Right atrium auricular region (tissue), 2 donors: ENCODE measurements at regions not wholly inside any gene's neighbourhood (a gene's known extent, or its start where the extent isn't known, plus 50 kb on each side); places are given as distances from the start of the nearest gene placed in this dataset.

Experiments
- DNase-seq: peaks from one replicate; pipeline ENCODE4 v3.0.0-alpha.2; 2019; ENCODE audit warnings: low spot score
- H3K27ac ChIP-seq, 2 donors: fragments of 200-600 bp; sonication (generic); 1 replicate in 1 of 2; 2 replicates in 1 of 2; pipeline ENCODE4 v1.5.1; 2016 to 2019
- H3K27me3 ChIP-seq, 2 donors: fragments of 200-600 bp; sonication (generic); one replicate each; pipeline versions ENCODE4 v1.5.1 to v1.6.0; 2017 to 2019
- H3K36me3 ChIP-seq: fragments of 200-600 bp; sonication (generic); one replicate; pipeline ENCODE4 v1.5.1; 2016
- H3K4me1 ChIP-seq, 2 donors: fragments of 200-600 bp; sonication (generic); one replicate each; pipeline versions ENCODE4 v1.5.1 to v1.6.0; 2017 to 2019
- H3K4me3 ChIP-seq, 2 donors: fragments of 200-600 bp; sonication (generic); 1 replicate in 1 of 2; 2 replicates in 1 of 2; pipeline ENCODE4 v1.5.1; 2017 to 2019; ENCODE audit warnings: mild to moderate bottlenecking in 1 of 2, moderate library complexity in 1 of 2
- H3K9me3 ChIP-seq, 2 donors: fragments of 200-600 bp; sonication (generic); one replicate each; pipeline ENCODE4 v1.5.1; 2019
- CTCF ChIP-seq, 2 donors: fragments of 200-600 bp; sonication (generic); IDR thresholded peaks; one replicate each; pipeline ENCODE4 v1.5.1; 2019; ENCODE audit warnings: antibody characterized with exemption in 2 of 2

DNA sequence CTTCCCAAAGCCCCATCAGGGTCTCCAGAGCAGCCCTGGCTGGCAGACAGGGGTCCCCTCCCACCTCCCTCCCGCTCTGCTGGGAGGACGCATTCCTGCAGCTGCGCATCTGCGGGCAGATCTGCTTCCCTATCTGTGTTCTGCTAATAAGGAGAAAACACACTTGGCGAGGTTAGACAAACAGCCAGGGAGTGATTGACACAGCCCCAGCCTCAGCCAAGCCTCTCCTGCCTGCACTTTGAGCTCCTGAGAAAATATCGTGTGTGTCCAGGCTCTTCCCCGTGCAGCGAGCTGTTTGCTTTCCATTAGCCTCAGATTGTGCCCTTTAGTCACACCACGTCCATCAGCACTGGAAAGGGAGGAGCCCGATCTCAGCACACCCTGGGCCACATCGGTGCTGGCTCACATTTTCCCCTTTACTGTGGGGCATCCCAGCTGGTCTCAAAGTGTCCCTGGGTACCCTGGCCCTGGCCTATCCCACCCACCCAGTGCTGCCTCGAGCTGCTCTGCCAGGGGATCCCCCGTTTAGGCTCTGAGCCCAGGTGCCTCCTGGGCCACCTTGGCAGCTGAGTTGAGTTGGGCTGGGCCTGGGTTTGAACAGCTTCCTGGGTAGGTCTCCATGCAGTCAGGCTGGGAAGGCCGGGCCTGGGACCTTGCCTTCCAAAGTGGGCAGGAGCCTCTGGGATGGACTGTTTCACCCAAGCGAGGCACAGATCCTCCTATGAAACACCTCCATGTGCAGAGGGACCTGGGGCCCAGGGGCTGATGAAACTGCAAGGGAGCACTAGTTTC, 61.1 kb downstream of the BARX1 start:
- no peaks in the 10 kb centered on the region for H3K4me1 ChIP-seq
- no peaks in the 10 kb centered on the region for H3K27me3 ChIP-seq
- DNase-seq = no peak
- H3K27ac ChIP-seq = no peak overlapping the region
- TF ChIP-seq CTCF (IDR thresholded peaks at IDR 0.05) = no peak
- no peak overlapping the region for H3K4me3 ChIP-seq
- peaks cover 0 to 14% of the 10 kb centered on the region in 2 donors for H3K9me3 ChIP-seq
- H3K36me3 ChIP-seq = no peaks in the 10 kb centered on the region

GRCh38 chr9:93893194-93893593, 62.0 kb downstream of the BARX1 start:
- no peak for TF ChIP-seq CTCF (IDR thresholded peaks at IDR 0.05)
- H3K9me3 ChIP-seq = peaks cover 0 to 14% of the 10 kb centered on the region in 2 donors
- H3K27ac ChIP-seq = no peak overlapping the region
- no peak overlapping the region for H3K4me3 ChIP-seq
- no peaks in the 10 kb centered on the region for H3K36me3 ChIP-seq
- H3K4me1 ChIP-seq = no peaks in the 10 kb centered on the region
- no peaks in the 10 kb centered on the region for H3K27me3 ChIP-seq
- DNase-seq = no peak

- H3K4me3 ChIP-seq = no peak overlapping the region
- H3K27me3 ChIP-seq = no peaks in the 10 kb centered on the region
- no peak for DNase-seq
- no peak for TF ChIP-seq CTCF (IDR thresholded peaks at IDR 0.05)
- no peak overlapping the region for H3K27ac ChIP-seq
- peaks cover 0 to 14% of the 10 kb centered on the region in 2 donors for H3K9me3 ChIP-seq
- H3K4me1 ChIP-seq = no peaks in the 10 kb centered on the region
- no peaks in the 10 kb centered on the region for H3K36me3 ChIP-seq
Observed at GRCh38 chr9:93892748-93893147, 62.4 kb downstream of the BARX1 start.

DNA sequence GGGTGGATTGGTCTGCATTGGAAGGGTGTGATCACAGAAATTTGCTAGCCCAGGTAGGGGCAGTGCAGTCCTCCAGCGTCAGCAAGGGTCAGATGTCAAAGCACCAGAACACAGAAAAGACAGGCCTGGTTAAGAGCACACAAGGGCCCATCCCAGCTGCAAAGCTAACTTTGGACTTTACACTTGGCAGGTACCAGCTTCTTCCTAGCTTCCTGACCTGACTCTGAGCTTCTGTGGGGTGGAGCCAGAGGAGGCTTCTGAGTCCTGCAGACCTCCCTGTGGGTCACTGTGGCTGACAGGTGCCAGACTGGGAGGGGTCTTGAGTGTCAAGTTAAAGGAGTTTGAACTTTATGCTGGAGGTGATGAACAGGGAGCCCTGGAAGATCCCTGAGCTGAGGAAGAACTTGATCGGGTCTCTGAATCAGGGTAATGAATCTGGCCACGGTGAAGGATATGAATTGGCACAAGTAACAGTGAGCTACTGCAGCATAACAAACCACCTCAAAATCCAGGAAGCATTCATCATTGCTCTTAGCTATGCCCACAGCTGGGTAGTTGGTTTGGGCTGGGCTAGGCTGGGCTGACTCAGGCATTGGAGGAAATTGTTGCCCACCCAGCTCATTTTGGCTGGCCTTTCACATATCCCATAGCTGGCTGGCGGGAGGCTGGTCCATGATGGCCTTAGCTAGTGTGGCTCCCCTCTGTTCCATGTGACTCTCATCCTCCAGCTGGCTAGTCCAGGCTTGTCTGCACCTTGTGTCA, 63.4 kb downstream of the BARX1 start:
- Histone ChIP-seq H3K27me3 (no peaks in the 10 kb centered on the region), H3K9me3 (peaks cover 0 to 14% of the 10 kb centered on the region in 2 donors), H3K27ac (no peak overlapping the region), H3K4me3 (no peak overlapping the region), H3K4me1 (no peaks in the 10 kb centered on the region), H3K36me3 (no peaks in the 10 kb centered on the region)
- peak; percentile 34 for DNase-seq
- no peak for TF ChIP-seq CTCF (IDR thresholded peaks at IDR 0.05)

DNA sequence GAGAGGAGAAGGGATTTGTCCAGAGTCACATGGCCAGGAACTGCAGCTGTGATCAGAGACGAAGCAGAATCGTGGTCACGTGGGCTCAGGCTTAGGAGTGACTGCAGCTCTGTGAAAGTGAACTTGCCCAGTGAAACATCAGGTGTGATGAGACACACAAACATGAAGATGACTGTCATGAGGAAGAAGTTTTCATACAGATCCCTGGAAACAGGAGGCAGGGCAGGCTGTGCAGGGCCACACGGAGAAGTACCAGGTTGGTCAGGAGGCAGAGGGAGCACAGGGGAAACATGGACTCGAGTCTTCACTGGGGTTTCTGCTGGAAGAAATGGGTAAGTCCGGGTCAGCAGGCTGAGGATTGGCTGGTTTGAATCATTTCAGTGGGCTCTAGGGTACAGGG, 64.1 kb downstream of the BARX1 start:
- no peak overlapping the region for H3K4me3 ChIP-seq
- DNase-seq = no peak
- TF ChIP-seq CTCF (IDR thresholded peaks at IDR 0.05) = no peak
- peaks cover 0 to 14% of the 10 kb centered on the region in 2 donors for H3K9me3 ChIP-seq
- H3K27ac ChIP-seq = no peak overlapping the region
- no peaks in the 10 kb centered on the region for H3K4me1 ChIP-seq
- H3K36me3 ChIP-seq = no peaks in the 10 kb centered on the region
- no peaks in the 10 kb centered on the region for H3K27me3 ChIP-seq
